ENCODE measurements at regions not wholly inside any gene's neighbourhood (a gene's known extent, or its start where the extent isn't known, plus 50 kb on each side); places are given as distances from the start of the nearest gene placed in this dataset.

DNA sequence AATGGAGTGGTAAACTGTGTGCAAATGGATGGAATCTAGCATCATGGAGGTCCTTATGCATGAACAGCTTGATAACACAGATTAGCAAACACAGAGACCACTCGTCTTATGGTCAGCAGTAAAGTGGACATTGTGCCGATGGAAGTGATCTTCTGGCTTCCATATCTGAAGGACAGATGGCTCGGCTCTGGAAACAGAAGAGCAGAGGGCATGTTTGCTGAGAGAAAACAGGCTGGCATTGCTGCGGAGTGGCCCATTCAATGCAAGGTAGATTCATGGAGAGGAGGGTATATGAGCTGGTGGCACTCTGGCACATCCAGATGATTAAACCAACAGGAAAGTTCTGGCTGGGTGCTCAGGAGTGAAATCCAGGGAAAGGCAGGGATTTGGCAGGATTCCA lies 513.2 kb downstream of the DIRAS2 start:
- no peak for DNase-seq (ENCODE audit: low read depth)

GRCh38 chr9:90131568-90131967 lies 511.1 kb downstream of the DIRAS2 start:
- no peak for DNase-seq (ENCODE audit: low read depth)
- no peak overlapping the region for H3K4me3 ChIP-seq (ENCODE audit: low read depth, low read length)
- TF ChIP-seq MYC (IDR thresholded peaks at IDR 0.05; ENCODE audit: low read depth, low read length): no peak
- TF ChIP-seq POLR2A (IDR thresholded peaks at IDR 0.05; ENCODE audit: extremely low read depth, insufficient read length): no peak
- no peak for TF ChIP-seq MAX (IDR thresholded peaks at IDR 0.05; ENCODE audit: low read depth, low read length)
- no peak for TF ChIP-seq CTCF (IDR thresholded peaks at IDR 0.05; ENCODE audit: low read depth, low read length)

More for the DNA sequence above, 513.2 kb downstream of the DIRAS2 start:
- H3K4me3 ChIP-seq (ENCODE audit: low read depth, low read length): no peak overlapping the region
- TF ChIP-seq MYC (IDR thresholded peaks at IDR 0.05; ENCODE audit: low read depth, low read length) (no peak), POLR2A (IDR thresholded peaks at IDR 0.05; ENCODE audit: extremely low read depth, insufficient read length) (no peak), MAX (IDR thresholded peaks at IDR 0.05; ENCODE audit: low read depth, low read length) (no peak), CTCF (IDR thresholded peaks at IDR 0.05; ENCODE audit: low read depth, low read length) (no peak)

DNA sequence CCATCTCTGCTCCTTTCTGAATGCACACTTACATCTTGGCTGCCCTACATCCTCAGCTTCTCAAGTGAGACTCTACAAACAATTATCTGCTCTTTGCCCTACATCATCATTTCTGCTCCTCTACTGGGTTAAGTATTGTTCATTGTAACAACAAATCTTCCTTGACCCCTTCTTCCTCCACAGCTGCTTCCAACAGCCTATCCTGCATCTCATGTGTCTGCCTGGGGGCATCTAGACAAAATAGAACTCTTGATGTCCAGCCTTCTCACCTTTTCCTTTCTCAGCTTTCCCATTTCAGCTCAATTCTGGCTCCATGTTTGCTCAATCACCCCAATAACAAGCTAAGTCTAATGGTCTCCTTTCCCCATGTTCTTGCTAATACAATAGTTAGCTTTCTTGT lies 509.8 kb downstream of the DIRAS2 start:
- H3K4me3 ChIP-seq (ENCODE audit: low read depth, low read length): no peak overlapping the region
- TF ChIP-seq MAX (IDR thresholded peaks at IDR 0.05; ENCODE audit: low read depth, low read length) (no peak), POLR2A (IDR thresholded peaks at IDR 0.05; ENCODE audit: extremely low read depth, insufficient read length) (no peak), MYC (IDR thresholded peaks at IDR 0.05; ENCODE audit: low read depth, low read length) (no peak), CTCF (IDR thresholded peaks at IDR 0.05; ENCODE audit: low read depth, low read length) (no peak)
- no peak for DNase-seq (ENCODE audit: low read depth)

GRCh38 chr9:90137801-90138200 lies 504.8 kb downstream of the DIRAS2 start:
- no peak overlapping the region for H3K4me3 ChIP-seq (ENCODE audit: low read depth, low read length)
- no peak for DNase-seq (ENCODE audit: low read depth)
- TF ChIP-seq MAX (IDR thresholded peaks at IDR 0.05; ENCODE audit: low read depth, low read length) (no peak), CTCF (IDR thresholded peaks at IDR 0.05; ENCODE audit: low read depth, low read length) (no peak), MYC (IDR thresholded peaks at IDR 0.05; ENCODE audit: low read depth, low read length) (no peak), POLR2A (IDR thresholded peaks at IDR 0.05; ENCODE audit: extremely low read depth, insufficient read length) (no peak)

GRCh38 chr9:90140131-90140818 lies 502.3 kb downstream of the DIRAS2 start:
- TF ChIP-seq POLR2A (IDR thresholded peaks at IDR 0.05; ENCODE audit: extremely low read depth, insufficient read length) (no peak), MAX (IDR thresholded peaks at IDR 0.05; ENCODE audit: low read depth, low read length) (no peak), CTCF (IDR thresholded peaks at IDR 0.05; ENCODE audit: low read depth, low read length) (no peak), MYC (IDR thresholded peaks at IDR 0.05; ENCODE audit: low read depth, low read length) (no peak)
- no peak overlapping the region for H3K4me3 ChIP-seq (ENCODE audit: low read depth, low read length)
- no peak for DNase-seq (ENCODE audit: low read depth)
